H9 (cell line): ENCODE measurements at regions not wholly inside any gene's neighbourhood (a gene's known extent, or its start where the extent isn't known, plus 50 kb on each side); places are given as distances from the start of the nearest gene placed in this dataset.

Source experiments
- DNase-seq: peaks from one replicate; pipeline ENCODE4 v3.0.0-alpha.2; 2017
- H2AFZ ChIP-seq: one replicate; pipeline ENCODE4 v1.6.1; 2013; ENCODE audit warnings: mild to moderate bottlenecking, low read length, control low read depth, moderate library complexity
- H2AK5ac ChIP-seq: 2 replicates; pipeline ENCODE4 v1.6.1; 2013; ENCODE audit warnings: low read length, control low read depth, mixed read lengths; ENCODE audit not compliant: insufficient read length
- H2BK120ac ChIP-seq: one replicate; pipeline ENCODE4 v1.6.1; 2013; ENCODE audit warnings: low read depth, mild to moderate bottlenecking, low read length, control low read depth, inconsistent platforms; ENCODE audit not compliant: poor library complexity, severe bottlenecking
- H2BK12ac ChIP-seq: 2 replicates; pipeline ENCODE4 v1.6.1; 2013; ENCODE audit warnings: low read length, control low read depth, mixed read lengths, low read depth; ENCODE audit not compliant: insufficient read length
- H2BK15ac ChIP-seq: 2 replicates; pipeline ENCODE4 v1.6.1; 2013; ENCODE audit warnings: low read depth, low read length, control low read depth
- H2BK20ac ChIP-seq: one replicate; pipeline ENCODE4 v1.6.1; 2013; ENCODE audit warnings: low read depth, mild to moderate bottlenecking, low read length, control low read depth, inconsistent platforms; ENCODE audit not compliant: poor library complexity, severe bottlenecking
- H2BK5ac ChIP-seq: 2 replicates; pipeline ENCODE4 v1.6.1; 2013; ENCODE audit warnings: low read length, control low read depth, mixed read lengths; ENCODE audit not compliant: insufficient read length
- H3K14ac ChIP-seq: 2 replicates; pipeline ENCODE4 v1.6.1; 2013; ENCODE audit warnings: low read length, control low read depth; ENCODE audit not compliant: insufficient read depth
- H3K18ac ChIP-seq: 2 replicates; pipeline ENCODE4 v1.6.1; 2013; ENCODE audit warnings: low read depth, mild to moderate bottlenecking, mixed read lengths, low read length, control low read depth; ENCODE audit not compliant: insufficient read length
- H3K23ac ChIP-seq: 2 replicates; pipeline ENCODE4 v1.6.1; 2013; ENCODE audit warnings: low read length, control low read depth, mixed read lengths, low read depth; ENCODE audit not compliant: insufficient read length
- H3K23me2 ChIP-seq: 2 replicates; pipeline ENCODE4 v1.6.1; 2013; ENCODE audit warnings: low read depth, mild to moderate bottlenecking, mixed read lengths, low read length, control low read depth; ENCODE audit not compliant: insufficient read length, poor library complexity, severe bottlenecking
- H3K27ac ChIP-seq: 2 replicates; pipeline ENCODE4 v1.5.1; 2013; ENCODE audit warnings: low read length, control low read depth, mixed read lengths, low read depth; ENCODE audit not compliant: insufficient read length
- H3K27me3 ChIP-seq: 2 replicates; pipeline ENCODE4 v1.6.1; 2013; ENCODE audit warnings: low read length, control low read depth, inconsistent platforms; ENCODE audit not compliant: insufficient read depth
- H3K4ac ChIP-seq: 2 replicates; pipeline ENCODE4 v1.6.1; 2013; ENCODE audit warnings: low read depth, mild to moderate bottlenecking, control low read depth, inconsistent platforms, low read length, moderate library complexity
- H3K4me1 ChIP-seq: 2 replicates; pipeline ENCODE4 v1.6.1; 2013; ENCODE audit warnings: low read length, control low read depth, inconsistent platforms; ENCODE audit not compliant: insufficient read depth
- H3K4me2 ChIP-seq: 2 replicates; pipeline ENCODE4 v1.6.1; 2013; ENCODE audit warnings: low read length, control low read depth, mixed read lengths; ENCODE audit not compliant: insufficient read length, insufficient read depth
- H3K56ac ChIP-seq: 2 replicates; pipeline ENCODE4 v1.6.1; 2013; ENCODE audit warnings: low read depth, mild to moderate bottlenecking, mixed read lengths, low read length, control low read depth; ENCODE audit not compliant: insufficient read length
- H3K79me1 ChIP-seq: 2 replicates; pipeline ENCODE4 v1.6.1; 2013; ENCODE audit warnings: low read depth, mild to moderate bottlenecking, moderate library complexity, low read length, control low read depth, inconsistent platforms; ENCODE audit not compliant: insufficient read depth, poor library complexity, severe bottlenecking
- H3K79me2 ChIP-seq: 2 replicates; pipeline ENCODE4 v1.6.1; 2013; ENCODE audit warnings: low read length, control low read depth, inconsistent platforms; ENCODE audit not compliant: insufficient read depth
- H3K9ac ChIP-seq: 2 replicates; pipeline ENCODE4 v1.6.1; 2013; ENCODE audit warnings: low read length, control low read depth, mixed read lengths; ENCODE audit not compliant: insufficient read length; ENCODE audit errors: extremely low read depth
- H3K9me3 ChIP-seq: one replicate; pipeline ENCODE4 v1.6.1; 2013; ENCODE audit warnings: low read depth, low read length, inconsistent platforms; ENCODE audit not compliant: control insufficient read depth
- H3T11ph ChIP-seq: one replicate; pipeline ENCODE4 v1.6.1; 2013; ENCODE audit warnings: mild to moderate bottlenecking, low read length, control low read depth, inconsistent platforms
- H4K20me1 ChIP-seq: one replicate; pipeline ENCODE4 v1.6.1; 2013; ENCODE audit not compliant: control insufficient read depth, insufficient read length, insufficient read depth
- H4K5ac ChIP-seq: 2 replicates; pipeline ENCODE4 v1.6.1; 2013; ENCODE audit warnings: low read depth, mild to moderate bottlenecking, mixed read lengths, low read length, control low read depth; ENCODE audit not compliant: insufficient read length
- H4K8ac ChIP-seq: replicated peaks from 2 replicates; pipeline ENCODE4 v1.6.1; 2013; ENCODE audit warnings: low read length, control low read depth, mixed read lengths, low read depth; ENCODE audit not compliant: insufficient read length
- H4K91ac ChIP-seq: 2 replicates; pipeline ENCODE4 v1.6.1; 2013; ENCODE audit warnings: low read depth, mild to moderate bottlenecking, moderate library complexity, mixed read lengths, low read length, control low read depth; ENCODE audit not compliant: insufficient read length
- H3K27ac Mint-ChIP-seq, 3 experiments: 2 replicates in 2 of 3; 3 replicates in 1 of 3; pipeline ENCODE4 v1.8.0; 2020 to 2021; ENCODE audit warnings: mixed read lengths in 3 of 3, mild to moderate bottlenecking in 1 of 3, moderate library complexity in 1 of 3
- H3K27me3 Mint-ChIP-seq: 2 replicates; pipeline ENCODE4 v1.8.0; 2021; ENCODE audit warnings: low read depth, mild to moderate bottlenecking, moderate library complexity, mixed read lengths
- H3K36me3 Mint-ChIP-seq, 3 experiments: 2 replicates in 2 of 3; 3 replicates in 1 of 3; pipeline ENCODE4 v1.8.0; 2020 to 2021; ENCODE audit warnings: low read depth in 3 of 3, mixed read lengths in 3 of 3; ENCODE audit not compliant: insufficient read depth in 1 of 3
- H3K4me1 Mint-ChIP-seq, 2 experiments: 2 replicates each; pipeline ENCODE4 v1.8.0; 2020; ENCODE audit warnings: mixed read lengths in 2 of 2
- H3K4me3 Mint-ChIP-seq, 2 experiments: 2 replicates in 1 of 2; 3 replicates in 1 of 2; pipeline ENCODE4 v1.8.0; 2020 to 2021; ENCODE audit warnings: mild to moderate bottlenecking in 2 of 2, mixed read lengths in 2 of 2, moderate library complexity in 1 of 2
- H3K9me3 Mint-ChIP-seq, 2 experiments: 2 replicates in 1 of 2; 3 replicates in 1 of 2; pipeline ENCODE4 v1.8.0; 2020; ENCODE audit warnings: mild to moderate bottlenecking in 2 of 2, mixed read lengths in 2 of 2, moderate library complexity in 1 of 2
- WGBS: extraction: QIAGEN DNeasy Blood & Tissue Kit; methylation state at CpG from one replicate; pipeline ENCODE4 v1.1.7; 2013; ENCODE audit warnings: missing lambda C conversion rate, low lambda C conversion rate, mixed read lengths; ENCODE audit not compliant: insufficient read length; ENCODE audit errors: extremely low coverage; 5-methylcytosine and 5-hydroxymethylcytosine counted together
- TF ChIP-seq, protein P1 (sequence below): fragments of 200-600 bp; sonication (generic); conservative IDR thresholded peaks from 3 replicates; pipeline ENCODE4 v1.8.0; 2021; ENCODE audit warnings: antibody characterized with exemption, mild to moderate bottlenecking

DNA sequence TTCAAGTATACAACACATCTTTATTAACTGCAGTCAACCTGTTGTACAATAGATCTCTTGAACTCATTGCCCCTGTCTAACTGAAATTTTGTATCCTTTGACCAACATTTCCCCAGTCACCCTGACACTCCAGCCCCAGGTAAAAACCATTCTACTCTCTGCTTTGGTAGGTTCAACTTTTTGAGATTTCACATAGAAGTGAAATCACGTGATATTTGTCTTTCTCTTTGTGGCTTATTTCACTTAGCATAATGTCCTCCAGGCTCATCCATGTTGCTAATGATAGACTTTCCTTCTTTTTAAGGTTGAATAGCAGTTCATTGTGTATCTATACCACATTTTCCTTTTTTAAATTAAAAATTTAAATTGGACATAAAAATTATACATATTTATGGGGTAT lies 126.5 kb upstream of the MAN2A1 start:
- no peak overlapping the region for H3K27ac ChIP-seq
- no peak overlapping the region for H2BK5ac ChIP-seq
- no peak overlapping the region for H3K23ac ChIP-seq
- Mint-ChIP-seq H3K4me3 (no peak overlapping the region), H3K36me3 (no peaks in the 10 kb centered on the region), H3K4me1 (peaks cover 0 to 2% of the 10 kb centered on the region in 2 experiments; a peak in 3 of 4 replicates), H3K27me3 (no peaks in the 10 kb centered on the region), H3K9me3 (no peaks in the 10 kb centered on the region), H3K27ac (no peak overlapping the region; a peak in 1 of 7 replicates)
- no peaks in the 10 kb centered on the region for H3K79me2 ChIP-seq
- no peak overlapping the region for H3K14ac ChIP-seq
- H2BK15ac ChIP-seq = no peak overlapping the region
- no peak overlapping the region for H2AK5ac ChIP-seq
- no peak overlapping the region for H3K56ac ChIP-seq
- H3T11ph ChIP-seq = no peak overlapping the region
- no peak overlapping the region for H2BK120ac ChIP-seq
- DNase-seq = no peak
- no peak overlapping the region for H4K8ac ChIP-seq
- H4K5ac ChIP-seq = no peak overlapping the region
- no peaks in the 10 kb centered on the region for H4K20me1 ChIP-seq
- no peak overlapping the region for H2BK12ac ChIP-seq
- no peak overlapping the region for H3K4ac ChIP-seq
- no peaks in the 10 kb centered on the region for H3K23me2 ChIP-seq
- no peak overlapping the region for H2AFZ ChIP-seq
- H3K79me1 ChIP-seq = no peaks in the 10 kb centered on the region
- no peaks in the 10 kb centered on the region for H3K4me1 ChIP-seq
- no peak overlapping the region for H4K91ac ChIP-seq
- no peak overlapping the region for H3K9ac ChIP-seq
- no CpG with 5 or more reads among the region's 1 CpG for WGBS
- H3K4me2 ChIP-seq = no peak overlapping the region
- TF ChIP-seq, protein P1, sequence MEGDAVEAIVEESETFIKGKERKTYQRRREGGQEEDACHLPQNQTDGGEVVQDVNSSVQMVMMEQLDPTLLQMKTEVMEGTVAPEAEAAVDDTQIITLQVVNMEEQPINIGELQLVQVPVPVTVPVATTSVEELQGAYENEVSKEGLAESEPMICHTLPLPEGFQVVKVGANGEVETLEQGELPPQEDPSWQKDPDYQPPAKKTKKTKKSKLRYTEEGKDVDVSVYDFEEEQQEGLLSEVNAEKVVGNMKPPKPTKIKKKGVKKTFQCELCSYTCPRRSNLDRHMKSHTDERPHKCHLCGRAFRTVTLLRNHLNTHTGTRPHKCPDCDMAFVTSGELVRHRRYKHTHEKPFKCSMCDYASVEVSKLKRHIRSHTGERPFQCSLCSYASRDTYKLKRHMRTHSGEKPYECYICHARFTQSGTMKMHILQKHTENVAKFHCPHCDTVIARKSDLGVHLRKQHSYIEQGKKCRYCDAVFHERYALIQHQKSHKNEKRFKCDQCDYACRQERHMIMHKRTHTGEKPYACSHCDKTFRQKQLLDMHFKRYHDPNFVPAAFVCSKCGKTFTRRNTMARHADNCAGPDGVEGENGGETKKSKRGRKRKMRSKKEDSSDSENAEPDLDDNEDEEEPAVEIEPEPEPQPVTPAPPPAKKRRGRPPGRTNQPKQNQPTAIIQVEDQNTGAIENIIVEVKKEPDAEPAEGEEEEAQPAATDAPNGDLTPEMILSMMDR = no peak
- H3K27me3 ChIP-seq = no peaks in the 10 kb centered on the region
- H2BK20ac ChIP-seq = no peak overlapping the region
- H3K18ac ChIP-seq = no peak overlapping the region
- no peaks in the 10 kb centered on the region for H3K9me3 ChIP-seq
